ENCODE measurements at regions not wholly inside any gene's neighbourhood (a gene's known extent, or its start where the extent isn't known, plus 50 kb on each side); places are given as distances from the start of the nearest gene placed in this dataset.

- ATAC-seq (no peak), DNase-seq (no peak)
- Histone ChIP-seq H3K36me3 (no peaks in the 10 kb centered on the region), H3K9me3 (no peaks in the 10 kb centered on the region), H3K27me3 (no peaks in the 10 kb centered on the region), H3K4me1 (no peaks in the 10 kb centered on the region), H3K27ac (no peak overlapping the region), H3K4me3 (no peak overlapping the region)
- intact Hi-C loops (cut with DNase I) = no loop called here
- TF ChIP-seq CTCF (IDR thresholded peaks at IDR 0.05) = no peak
- 72 to 81% methylated on average over 2 of the region's 2 CpGs for WGBS, 2 donors
Observed at GRCh38 chr15:81839387-81839786, 206.4 kb downstream of the MEX3B start.

DNA sequence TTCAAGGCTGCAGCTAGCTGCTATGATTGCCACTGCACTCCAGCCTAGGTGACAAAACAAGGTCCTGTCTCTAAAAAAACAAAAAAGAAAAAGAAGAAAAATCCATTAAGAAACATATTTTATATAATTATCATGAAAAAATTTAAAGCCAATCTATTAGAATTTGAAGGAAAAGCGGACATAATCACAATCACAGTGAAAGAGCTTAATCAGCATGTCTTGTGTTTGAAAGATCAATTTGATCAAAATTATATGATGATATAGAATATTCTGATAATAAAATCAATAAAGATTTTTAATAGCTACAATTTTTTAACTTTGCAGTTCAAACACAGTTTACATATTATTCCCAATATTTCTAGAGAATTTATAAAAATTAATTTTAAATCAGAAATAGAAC, 210.1 kb downstream of the MEX3B start:
- no peak overlapping the region for H3K4me3 ChIP-seq
- intact Hi-C loops (cut with DNase I) = no loop called here
- H3K9me3 ChIP-seq = no peaks in the 10 kb centered on the region
- no peaks in the 10 kb centered on the region for H3K27me3 ChIP-seq
- DNase-seq (no peak), ATAC-seq (no peak)
- no peaks in the 10 kb centered on the region for H3K4me1 ChIP-seq
- no peaks in the 10 kb centered on the region for H3K36me3 ChIP-seq
- H3K27ac ChIP-seq = no peak overlapping the region
- WGBS, 2 donors = 93 to 99% methylated on average over 1 of the region's 1 CpG
- TF ChIP-seq CTCF (IDR thresholded peaks at IDR 0.05) = no peak

DNA sequence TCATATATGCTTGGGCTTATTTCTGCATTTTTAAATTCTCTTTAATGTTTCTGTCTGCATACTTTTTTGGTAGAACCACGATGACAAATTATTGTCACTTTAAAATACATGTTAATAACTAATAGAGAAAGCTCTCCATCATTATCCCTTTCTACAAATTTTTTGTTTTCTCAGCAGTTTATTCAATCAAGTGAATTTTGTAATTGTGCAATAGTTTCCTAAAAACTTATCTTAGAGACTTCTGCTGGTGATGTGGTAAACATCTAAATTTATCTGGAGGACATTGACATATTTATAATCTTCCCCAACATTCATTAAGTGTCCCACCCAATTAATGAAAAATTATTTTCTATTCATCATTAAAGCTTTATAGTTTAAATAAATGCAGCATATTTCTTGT, 215.3 kb downstream of the MEX3B start:
- no peak for TF ChIP-seq CTCF (IDR thresholded peaks at IDR 0.05)
- no peaks in the 10 kb centered on the region for H3K36me3 ChIP-seq
- H3K9me3 ChIP-seq = no peaks in the 10 kb centered on the region
- H3K27ac ChIP-seq = no peak overlapping the region
- 85 to 93% methylated on average over 1 of the region's 1 CpG for WGBS, 2 donors
- no peaks in the 10 kb centered on the region for H3K4me1 ChIP-seq
- ATAC-seq = no peak
- intact Hi-C loops (cut with DNase I) = no loop called here
- H3K4me3 ChIP-seq = no peak overlapping the region
- DNase-seq = no peak
- no peaks in the 10 kb centered on the region for H3K27me3 ChIP-seq

GRCh38 chr15:81829918-81830317, 215.9 kb downstream of the MEX3B start:
- no peak for ATAC-seq
- Histone ChIP-seq H3K27ac (no peak overlapping the region), H3K9me3 (no peaks in the 10 kb centered on the region), H3K4me3 (no peak overlapping the region), H3K4me1 (no peaks in the 10 kb centered on the region), H3K27me3 (no peaks in the 10 kb centered on the region), H3K36me3 (no peaks in the 10 kb centered on the region)
- no peak for DNase-seq
- TF ChIP-seq CTCF (IDR thresholded peaks at IDR 0.05) = no peak
- intact Hi-C loops (cut with DNase I) = no loop called here
- WGBS, 2 donors = 94 to 97% methylated on average over 4 of the region's 4 CpGs

- ATAC-seq (no peak), DNase-seq (no peak)
- no peaks in the 10 kb centered on the region for H3K27me3 ChIP-seq
- H3K9me3 ChIP-seq = peaks cover 0 to 2% (median 0%) of the 10 kb centered on the region in 11 donors
- intact Hi-C loops (cut with DNase I) = no loop called here
- no peak overlapping the region for H3K27ac ChIP-seq
- H3K36me3 ChIP-seq = no peaks in the 10 kb centered on the region
- no peak overlapping the region for H3K4me3 ChIP-seq
- H3K4me1 ChIP-seq = no peaks in the 10 kb centered on the region
- TF ChIP-seq CTCF (IDR thresholded peaks at IDR 0.05) = no peak
Observed at GRCh38 chr15:81828135-81828534, 217.7 kb downstream of the MEX3B start.
